Hepatocyte (in vitro differentiated cells): ENCODE measurements at regions not wholly inside any gene's neighbourhood (a gene's known extent, or its start where the extent isn't known, plus 50 kb on each side); places are given as distances from the start of the nearest gene placed in this dataset.

Experiments used
- DNase-seq: peaks from one replicate; pipeline ENCODE4 v3.0.0-alpha.2; 2016; ENCODE audit warnings: low spot score
- H2AFZ ChIP-seq: fragments of 200-600 bp; sonication (generic); 2 replicates; pipeline ENCODE4 v1.6.0; 2016; ENCODE audit warnings: antibody characterized with exemption, mild to moderate bottlenecking
- H3K27ac ChIP-seq: fragments of 200-600 bp; sonication (generic); 2 replicates; pipeline ENCODE4 v1.5.1; 2016; ENCODE audit warnings: mild to moderate bottlenecking
- H3K27me3 ChIP-seq: fragments of 200-600 bp; sonication (generic); 2 replicates; pipeline ENCODE4 v1.6.1; 2016
- H3K36me3 ChIP-seq: fragments of 200-600 bp; sonication (generic); replicated peaks from 2 replicates; pipeline ENCODE4 v1.5.1; 2016; ENCODE audit warnings: low read depth; ENCODE audit not compliant: insufficient read depth
- H3K4me1 ChIP-seq: fragments of 200-600 bp; sonication (generic); 2 replicates; pipeline ENCODE4 v1.5.1; 2016; ENCODE audit warnings: mild to moderate bottlenecking, moderate library complexity; ENCODE audit not compliant: insufficient read depth
- H3K4me2 ChIP-seq: fragments of 200-600 bp; sonication (generic); 2 replicates; pipeline ENCODE4 v1.6.0; 2016
- H3K4me3 ChIP-seq: fragments of 200-600 bp; sonication (generic); 2 replicates; pipeline ENCODE4 v1.5.1; 2016; ENCODE audit warnings: mild to moderate bottlenecking
- H3K79me2 ChIP-seq: fragments of 200-600 bp; sonication (generic); 2 replicates; pipeline ENCODE4 v1.6.0; 2017; ENCODE audit warnings: mild to moderate bottlenecking
- H3K9me2 ChIP-seq: fragments of 200-600 bp; sonication (generic); replicated peaks from 2 replicates; pipeline ENCODE4 v1.6.0; 2017; ENCODE audit warnings: mild to moderate bottlenecking; ENCODE audit not compliant: insufficient read depth
- H3K9me3 ChIP-seq: fragments of 200-600 bp; sonication (generic); 2 replicates; pipeline ENCODE4 v1.5.1; 2016; ENCODE audit warnings: low read depth, mild to moderate bottlenecking
- H4K20me1 ChIP-seq: fragments of 200-600 bp; sonication (generic); 2 replicates; pipeline ENCODE4 v1.6.0; 2016; ENCODE audit warnings: mild to moderate bottlenecking; ENCODE audit not compliant: insufficient read depth, poor library complexity, severe bottlenecking
- EZH2 ChIP-seq: fragments of 200-600 bp; sonication (generic); IDR thresholded peaks from 2 replicates; pipeline ENCODE4 v1.6.1; 2016; ENCODE audit warnings: antibody characterized with exemption, mild to moderate bottlenecking, borderline replicate concordance
- EZH2phosphoT487 ChIP-seq: fragments of 200-600 bp; sonication (generic); IDR thresholded peaks from one replicate; pipeline ENCODE4 v1.6.1; 2018; ENCODE audit warnings: antibody characterized with exemption, mild to moderate bottlenecking, low read depth, moderate library complexity; ENCODE audit not compliant: unreplicated experiment, severe bottlenecking
- WGBS: methylation state at CpG from one replicate; pipeline ENCODE4 v1.1.6; 2016; ENCODE audit warnings: low lambda C conversion rate; ENCODE audit errors: missing lambda C conversion rate; 5-methylcytosine and 5-hydroxymethylcytosine counted together
- TF ChIP-seq, protein P1 (sequence below): fragments of 200-600 bp; sonication (generic); IDR thresholded peaks from 2 replicates; pipeline ENCODE4 v1.5.1; 2016; ENCODE audit warnings: antibody characterized with exemption, mild to moderate bottlenecking; ENCODE audit not compliant: poor library complexity

DNA sequence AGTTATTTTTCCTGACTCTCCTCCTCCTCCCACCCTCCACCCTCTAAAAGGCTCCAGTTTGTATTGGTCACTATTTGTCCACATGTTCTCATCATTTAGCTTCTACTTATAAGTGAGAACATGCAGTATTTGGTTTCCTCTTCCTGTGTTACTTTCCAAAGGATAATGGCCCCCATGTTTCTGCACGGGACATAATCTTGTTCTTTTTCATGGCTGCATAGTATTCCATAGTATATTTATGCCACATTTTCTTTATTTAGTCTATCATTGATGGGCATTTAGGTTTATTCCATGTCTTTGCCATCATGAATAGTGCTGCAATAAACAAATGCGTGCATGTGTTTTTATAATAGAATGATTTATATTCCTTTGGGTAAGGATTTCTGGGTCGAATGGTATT, 167.3 kb upstream of the GRID2 start:
- Histone ChIP-seq H3K79me2 (no peaks in the 10 kb centered on the region), H3K36me3 (no peaks in the 10 kb centered on the region), H3K9me2 (no peaks in the 10 kb centered on the region), H2AFZ (no peak overlapping the region), H4K20me1 (no peaks in the 10 kb centered on the region), H3K4me3 (no peak overlapping the region), H3K27me3 (no peaks in the 10 kb centered on the region), H3K4me1 (no peaks in the 10 kb centered on the region), H3K9me3 (no peaks in the 10 kb centered on the region), H3K4me2 (no peak overlapping the region), H3K27ac (no peak overlapping the region)
- no peak for DNase-seq
- 94% methylated on average over 3 of the region's 3 CpGs for WGBS
- TF ChIP-seq, protein P1, sequence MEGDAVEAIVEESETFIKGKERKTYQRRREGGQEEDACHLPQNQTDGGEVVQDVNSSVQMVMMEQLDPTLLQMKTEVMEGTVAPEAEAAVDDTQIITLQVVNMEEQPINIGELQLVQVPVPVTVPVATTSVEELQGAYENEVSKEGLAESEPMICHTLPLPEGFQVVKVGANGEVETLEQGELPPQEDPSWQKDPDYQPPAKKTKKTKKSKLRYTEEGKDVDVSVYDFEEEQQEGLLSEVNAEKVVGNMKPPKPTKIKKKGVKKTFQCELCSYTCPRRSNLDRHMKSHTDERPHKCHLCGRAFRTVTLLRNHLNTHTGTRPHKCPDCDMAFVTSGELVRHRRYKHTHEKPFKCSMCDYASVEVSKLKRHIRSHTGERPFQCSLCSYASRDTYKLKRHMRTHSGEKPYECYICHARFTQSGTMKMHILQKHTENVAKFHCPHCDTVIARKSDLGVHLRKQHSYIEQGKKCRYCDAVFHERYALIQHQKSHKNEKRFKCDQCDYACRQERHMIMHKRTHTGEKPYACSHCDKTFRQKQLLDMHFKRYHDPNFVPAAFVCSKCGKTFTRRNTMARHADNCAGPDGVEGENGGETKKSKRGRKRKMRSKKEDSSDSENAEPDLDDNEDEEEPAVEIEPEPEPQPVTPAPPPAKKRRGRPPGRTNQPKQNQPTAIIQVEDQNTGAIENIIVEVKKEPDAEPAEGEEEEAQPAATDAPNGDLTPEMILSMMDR: no peak
- TF ChIP-seq EZH2phosphoT487 (no peak), EZH2 (no peak)

DNA sequence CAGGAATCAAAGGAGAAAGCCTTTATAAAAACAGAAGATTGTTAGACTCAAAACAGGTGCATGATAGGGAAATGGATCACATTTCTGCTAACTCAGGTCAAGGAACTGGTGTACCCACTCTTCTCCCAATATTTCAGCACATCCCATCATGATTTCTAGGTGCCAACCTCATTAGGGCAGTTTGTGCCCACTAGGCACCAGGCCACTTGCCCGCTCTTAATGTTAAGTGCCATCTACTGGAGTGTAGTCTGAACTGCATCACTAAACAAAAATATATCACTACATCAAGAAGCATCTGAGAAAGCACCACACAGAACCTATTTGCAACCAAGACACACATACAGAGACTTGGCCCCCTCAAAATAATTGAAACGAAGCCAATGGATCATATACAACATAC, 140.4 kb upstream of the GRID2 start:
- TF ChIP-seq, protein P1: peak; percentile 7
- no peak for TF ChIP-seq EZH2
- Histone ChIP-seq H3K36me3 (no peaks in the 10 kb centered on the region), H3K9me3 (no peaks in the 10 kb centered on the region), H3K27me3 (no peaks in the 10 kb centered on the region), H3K9me2 (no peaks in the 10 kb centered on the region), H2AFZ (no peak overlapping the region), H3K4me1 (no peaks in the 10 kb centered on the region), H3K79me2 (no peaks in the 10 kb centered on the region), H3K4me3 (no peak overlapping the region), H4K20me1 (no peaks in the 10 kb centered on the region), H3K4me2 (no peak overlapping the region), H3K27ac (no peak overlapping the region)
- no peak for DNase-seq
- WGBS: 76% methylated on average over 2 of the region's 2 CpGs

DNA sequence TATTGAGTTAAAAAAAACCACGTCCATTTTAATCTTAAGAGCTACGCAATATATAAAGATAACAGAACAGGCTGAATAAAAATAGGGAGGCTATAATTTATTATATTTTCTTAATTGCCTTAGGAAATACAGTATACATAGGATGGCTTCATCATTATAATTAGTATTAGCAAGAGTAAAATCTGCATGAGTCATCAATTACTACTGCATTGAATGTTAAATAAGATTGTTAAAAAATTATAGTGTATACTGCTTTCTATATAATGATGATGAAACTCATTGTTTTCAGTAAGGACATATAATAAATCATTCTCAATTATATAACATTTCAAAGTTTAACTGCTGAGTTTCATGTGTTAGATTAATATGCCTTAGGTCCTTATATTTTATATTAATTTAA, 133.4 kb upstream of the GRID2 start:
- H3K9me3 ChIP-seq: no peaks in the 10 kb centered on the region
- H3K9me2 ChIP-seq: no peaks in the 10 kb centered on the region
- H4K20me1 ChIP-seq: no peaks in the 10 kb centered on the region
- H2AFZ ChIP-seq: no peak overlapping the region
- H3K36me3 ChIP-seq: no peaks in the 10 kb centered on the region
- no peaks in the 10 kb centered on the region for H3K4me1 ChIP-seq
- no peaks in the 10 kb centered on the region for H3K79me2 ChIP-seq
- WGBS: 92% methylated on average over 2 of the region's 2 CpGs
- no peak for DNase-seq
- H3K4me2 ChIP-seq: no peak overlapping the region
- no peak overlapping the region for H3K4me3 ChIP-seq
- TF ChIP-seq EZH2: no peak
- no peak for TF ChIP-seq EZH2phosphoT487
- TF ChIP-seq, protein P1: no peak
- no peaks in the 10 kb centered on the region for H3K27me3 ChIP-seq
- no peak overlapping the region for H3K27ac ChIP-seq

DNA sequence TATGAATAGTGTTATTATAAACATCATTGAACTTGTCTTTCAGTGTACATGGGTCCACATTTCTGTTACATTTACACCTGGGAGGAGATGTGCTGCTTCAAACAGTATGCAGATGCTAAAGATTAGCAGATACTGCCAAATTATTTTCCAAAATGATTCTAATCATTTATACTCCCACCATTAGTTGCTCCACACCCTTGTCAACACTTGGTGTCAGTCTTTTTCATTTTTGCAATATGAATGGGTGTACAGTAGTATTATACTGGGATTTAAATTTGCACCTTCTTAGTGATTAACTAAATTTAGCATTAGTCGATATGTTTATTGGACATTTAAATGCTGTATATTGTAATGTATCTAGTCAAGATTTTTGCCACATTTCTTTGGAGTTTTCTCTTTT, 131.6 kb upstream of the GRID2 start:
- no peak overlapping the region for H3K4me3 ChIP-seq
- WGBS: 95% methylated on average over 1 of the region's 1 CpG
- H3K27ac ChIP-seq: no peak overlapping the region
- no peaks in the 10 kb centered on the region for H4K20me1 ChIP-seq
- no peaks in the 10 kb centered on the region for H3K79me2 ChIP-seq
- no peak for DNase-seq
- TF ChIP-seq EZH2phosphoT487 (no peak), EZH2 (no peak)
- TF ChIP-seq, protein P1: no peak
- H3K9me3 ChIP-seq: no peaks in the 10 kb centered on the region
- H2AFZ ChIP-seq: no peak overlapping the region
- H3K27me3 ChIP-seq: no peaks in the 10 kb centered on the region
- no peak overlapping the region for H3K4me2 ChIP-seq
- no peaks in the 10 kb centered on the region for H3K4me1 ChIP-seq
- no peaks in the 10 kb centered on the region for H3K36me3 ChIP-seq
- no peaks in the 10 kb centered on the region for H3K9me2 ChIP-seq
